Activated CD8-positive, alpha-beta T cell treated with anti-CD3 and anti-CD28 coated beads for 36 hours (primary cell): ENCODE measurements at regions not wholly inside any gene's neighbourhood (a gene's known extent, or its start where the extent isn't known, plus 50 kb on each side); places are given as distances from the start of the nearest gene placed in this dataset.

Experiments
- ATAC-seq: fragments of 200-7000 bp; cut with Tn5 transposase; one replicate; pipeline ENCODE4 v1.10.0; 2021; ENCODE audit warnings: mild to moderate bottlenecking, moderate library complexity
- CTCF ChIA-PET: fragments of 350-600 bp; sonication (Branson Sonifier 250); formaldehyde crosslinking; loops from one replicate; lab custom pipeline; 2021; ENCODE audit warnings: antibody characterized with exemption; lab: Charles Lee
- POLR2A ChIA-PET: fragments of 350-600 bp; sonication (Branson Sonifier 250); formaldehyde crosslinking; loops from one replicate; lab custom pipeline; 2021; ENCODE audit warnings: antibody characterized with exemption; lab: Charles Lee
- DNase-seq: peaks from one replicate; pipeline ENCODE4 v3.0.0-alpha.2; 2020
- H3K27ac Mint-ChIP-seq: one replicate; pipeline ENCODE4 v1.8.0; 2021; ENCODE audit warnings: mild to moderate bottlenecking, mixed read lengths
- H3K27me3 Mint-ChIP-seq: one replicate; pipeline ENCODE4 v1.8.0; 2021; ENCODE audit warnings: mixed read lengths
- H3K36me3 Mint-ChIP-seq: one replicate; pipeline ENCODE4 v1.8.0; 2021; ENCODE audit warnings: low read depth, mixed read lengths
- H3K4me1 Mint-ChIP-seq: one replicate; pipeline ENCODE4 v1.8.0; 2021; ENCODE audit warnings: low read depth, mixed read lengths
- H3K4me3 Mint-ChIP-seq: one replicate; pipeline ENCODE4 v1.8.0; 2021; ENCODE audit warnings: mild to moderate bottlenecking, moderate library complexity, mixed read lengths
- H3K9me3 Mint-ChIP-seq: one replicate; pipeline ENCODE4 v1.8.0; 2021; ENCODE audit warnings: mixed read lengths
- CTCF ChIP-seq: fragments of 200-600 bp; IDR thresholded peaks from one replicate; pipeline ENCODE4 v1.8.0; 2022; ENCODE audit warnings: antibody characterized with exemption, mild to moderate bottlenecking
- intact Hi-C: fragments of 100-400 bp; cut with micrococcal nuclease; formaldehyde crosslinking; loops from one replicate; pipeline ENCODE4 v1.10.0; 2022

- POLR2A ChIA-PET = interaction anchor here (1.2 kb wide), 1 partner anchor 26 kb away, joined by 3 read pairs; no protein-coding TSS in a partner anchor
- CTCF ChIA-PET = interaction anchor here (0.7 kb wide), 1 partner anchor 29 kb away, joined by 3 read pairs; no protein-coding TSS in a partner anchor
- H3K27ac Mint-ChIP-seq = no peak overlapping the region
Measured at GRCh38 chr2:60678551-60678950, 77.5 kb upstream of the PAPOLG start.

GRCh38 chr2:60679036-60679780 is 76.9 kb upstream of the PAPOLG start:
- Mint-ChIP-seq H3K27me3 (peaks cover 10% of the 10 kb centered on the region), H3K27ac (no peak overlapping the region), H3K9me3 (no peaks in the 10 kb centered on the region), H3K4me1 (peaks cover 2% of the 10 kb centered on the region), H3K36me3 (no peaks in the 10 kb centered on the region), H3K4me3 (no peak overlapping the region)
- ChIA-PET POLR2A (no interaction called here), CTCF (no interaction called here)
- no peak for TF ChIP-seq CTCF
- no peak for ATAC-seq
- DNase-seq = no peak
- intact Hi-C loops = no loop called here

More at GRCh38 chr2:60678551-60678950, 77.5 kb upstream of the PAPOLG start:
- peaks cover 10% of the 10 kb centered on the region for H3K27me3 Mint-ChIP-seq
- no peaks in the 10 kb centered on the region for H3K36me3 Mint-ChIP-seq
- no peak for ATAC-seq
- no peak for DNase-seq
- no peak for TF ChIP-seq CTCF
- intact Hi-C loops = no loop called here
- H3K4me3 Mint-ChIP-seq = no peak overlapping the region
- no peaks in the 10 kb centered on the region for H3K9me3 Mint-ChIP-seq
- H3K4me1 Mint-ChIP-seq = peaks cover 2% of the 10 kb centered on the region

- no peaks in the 10 kb centered on the region for H3K9me3 Mint-ChIP-seq
- DNase-seq = no peak
- no peak overlapping the region for H3K4me3 Mint-ChIP-seq
- no peaks in the 10 kb centered on the region for H3K27me3 Mint-ChIP-seq
- H3K4me1 Mint-ChIP-seq = no peaks in the 10 kb centered on the region
- intact Hi-C loops = no loop called here
- no peak for TF ChIP-seq CTCF
- ChIA-PET POLR2A (no interaction called here), CTCF (interaction anchor here (2.1 kb wide), 1 partner anchor 14 kb away, joined by 5 read pairs; no protein-coding TSS in a partner anchor)
- ATAC-seq = no peak
- H3K27ac Mint-ChIP-seq = no peak overlapping the region
- H3K36me3 Mint-ChIP-seq = no peaks in the 10 kb centered on the region
Measured at GRCh38 chr2:60693551-60693950, 62.5 kb upstream of the PAPOLG start.

GRCh38 chr2:60695793-60696192 is 60.3 kb upstream of the PAPOLG start:
- H3K4me3 Mint-ChIP-seq = no peak overlapping the region
- POLR2A ChIA-PET = no interaction called here
- CTCF ChIA-PET = interaction anchor here (1.1 to 4.6 kb wide), 4 partner anchors 11 to 304 kb away, joined by 3 to 35 read pairs (median 10); no protein-coding TSS in a partner anchor
- no peak for DNase-seq
- no peak for ATAC-seq
- no peaks in the 10 kb centered on the region for H3K9me3 Mint-ChIP-seq
- no peak overlapping the region for H3K27ac Mint-ChIP-seq
- no peaks in the 10 kb centered on the region for H3K4me1 Mint-ChIP-seq
- no peak for TF ChIP-seq CTCF
- H3K36me3 Mint-ChIP-seq = no peaks in the 10 kb centered on the region
- intact Hi-C loops = no loop called here
- no peaks in the 10 kb centered on the region for H3K27me3 Mint-ChIP-seq

GRCh38 chr2:60699617-60700016 is 56.5 kb upstream of the PAPOLG start:
- H3K27ac Mint-ChIP-seq = no peak overlapping the region
- H3K4me1 Mint-ChIP-seq = no peaks in the 10 kb centered on the region
- no peak overlapping the region for H3K4me3 Mint-ChIP-seq
- no peaks in the 10 kb centered on the region for H3K27me3 Mint-ChIP-seq
- intact Hi-C loops = no loop called here
- DNase-seq (no peak), ATAC-seq (no peak)
- no peaks in the 10 kb centered on the region for H3K9me3 Mint-ChIP-seq
- no peak for TF ChIP-seq CTCF
- ChIA-PET POLR2A (no interaction called here), CTCF (interaction anchor here (1.6 kb wide), 1 partner anchor 25 kb away, joined by 6 read pairs; no protein-coding TSS in a partner anchor)
- no peaks in the 10 kb centered on the region for H3K36me3 Mint-ChIP-seq
